GM18867 (cell line): ENCODE measurements at regions not wholly inside any gene's neighbourhood (a gene's known extent, or its start where the extent isn't known, plus 50 kb on each side); places are given as distances from the start of the nearest gene placed in this dataset.

Source experiments
- ATAC-seq: cut with Tn5 transposase; IDR thresholded peaks from one replicate; pipeline ENCODE4 v1.9.1; 2021; ENCODE audit warnings: mild to moderate bottlenecking, moderate library complexity; ENCODE audit not compliant: unreplicated experiment

DNA sequence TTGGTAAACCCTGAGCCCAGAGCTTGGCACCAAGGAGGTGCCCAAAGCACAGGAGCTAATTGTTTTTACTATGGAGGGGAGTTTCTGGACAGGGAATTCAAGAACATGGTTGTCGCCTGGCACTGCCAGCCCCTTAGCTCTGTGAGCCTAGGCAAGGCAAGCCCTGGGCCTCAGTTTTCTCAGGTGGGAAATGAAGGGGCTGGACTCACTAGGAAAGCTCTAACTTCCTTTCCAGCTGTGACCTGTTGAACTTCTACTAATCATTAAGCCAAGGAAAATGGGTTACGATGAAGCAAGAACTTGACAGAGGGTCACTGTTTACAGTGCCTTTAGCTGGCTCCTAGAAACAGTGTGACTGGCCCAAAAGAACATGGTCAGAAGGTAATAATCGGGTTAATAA is 277.2 kb downstream of the SHQ1 start:
- no peak for ATAC-seq

DNA sequence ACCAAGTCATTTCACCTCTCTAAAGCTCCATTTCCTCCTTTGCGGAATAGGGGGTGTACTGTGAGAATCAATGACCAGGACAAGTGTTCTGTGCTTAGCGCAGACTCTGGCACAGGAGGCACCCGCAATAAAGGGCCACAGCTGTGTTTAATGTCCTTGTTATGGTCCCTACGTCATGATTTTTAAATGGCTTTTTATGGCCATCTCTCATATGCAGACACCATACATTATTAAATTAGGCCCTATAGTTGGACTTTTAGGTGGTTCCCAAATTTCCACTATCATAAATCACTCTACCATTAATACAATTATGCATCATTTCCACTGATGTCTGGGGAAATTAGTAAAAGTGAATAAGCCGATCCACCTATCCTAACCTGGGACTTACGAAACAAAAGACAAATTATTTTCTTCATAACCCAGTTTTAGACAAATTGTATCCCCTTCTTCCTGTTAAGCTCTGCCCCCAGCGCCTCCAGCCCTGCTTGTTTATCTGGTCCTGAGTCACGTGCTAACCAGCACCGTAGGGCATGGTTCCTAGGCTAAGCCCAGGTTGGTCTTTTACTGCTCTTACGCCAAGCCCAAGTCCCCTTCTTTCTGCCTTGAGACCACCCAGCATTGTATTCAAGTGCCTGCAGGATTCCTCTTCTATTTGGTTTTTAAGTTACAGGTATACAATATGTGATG is 278.3 kb downstream of the SHQ1 start:
- ATAC-seq: no peak

DNA sequence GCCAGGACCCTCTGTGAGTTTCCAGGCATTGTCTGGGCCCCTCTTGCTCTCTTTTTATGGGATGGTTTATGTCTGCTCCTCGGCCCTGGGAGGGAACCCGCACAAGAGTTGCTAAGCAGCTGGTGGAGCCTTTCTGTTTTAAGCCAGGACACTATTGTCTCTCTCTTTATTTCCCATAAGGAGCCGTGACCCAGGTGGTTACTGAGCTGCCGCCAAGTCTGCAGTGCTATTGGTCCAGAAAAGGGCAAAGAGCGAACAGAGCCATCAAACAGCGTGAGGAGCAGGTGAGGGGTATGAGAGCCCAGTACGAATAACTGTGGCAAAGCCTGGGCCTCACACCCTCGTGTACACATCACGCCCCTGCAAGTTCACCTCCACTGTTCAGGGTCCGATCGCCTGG is 280.2 kb downstream of the SHQ1 start:
- ATAC-seq: no peak

- ATAC-seq: no peak
These were observed 280.8 kb downstream of the SHQ1 start for GRCh38 chr3:72567474-72567873.

DNA sequence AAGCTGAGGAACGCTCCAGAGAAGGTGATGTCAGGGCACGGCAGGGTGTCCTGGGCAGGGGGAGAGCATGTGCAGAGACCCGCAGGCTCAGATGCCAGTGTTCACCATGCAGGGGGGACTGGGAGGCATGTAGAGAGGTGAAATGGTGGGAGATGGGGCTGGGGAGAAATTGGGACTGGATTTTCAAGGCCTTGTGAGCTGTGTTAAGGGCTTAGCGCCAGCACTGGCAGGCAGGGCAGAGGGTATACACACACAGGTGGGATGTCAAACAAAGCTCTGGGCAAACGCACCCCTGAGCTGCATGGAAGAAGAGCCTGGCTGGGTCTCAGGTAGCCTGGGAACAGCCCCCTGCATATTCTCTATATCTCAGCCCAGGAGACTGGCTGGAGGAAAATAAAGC is 282.7 kb downstream of the SHQ1 start:
- no peak for ATAC-seq

DNA sequence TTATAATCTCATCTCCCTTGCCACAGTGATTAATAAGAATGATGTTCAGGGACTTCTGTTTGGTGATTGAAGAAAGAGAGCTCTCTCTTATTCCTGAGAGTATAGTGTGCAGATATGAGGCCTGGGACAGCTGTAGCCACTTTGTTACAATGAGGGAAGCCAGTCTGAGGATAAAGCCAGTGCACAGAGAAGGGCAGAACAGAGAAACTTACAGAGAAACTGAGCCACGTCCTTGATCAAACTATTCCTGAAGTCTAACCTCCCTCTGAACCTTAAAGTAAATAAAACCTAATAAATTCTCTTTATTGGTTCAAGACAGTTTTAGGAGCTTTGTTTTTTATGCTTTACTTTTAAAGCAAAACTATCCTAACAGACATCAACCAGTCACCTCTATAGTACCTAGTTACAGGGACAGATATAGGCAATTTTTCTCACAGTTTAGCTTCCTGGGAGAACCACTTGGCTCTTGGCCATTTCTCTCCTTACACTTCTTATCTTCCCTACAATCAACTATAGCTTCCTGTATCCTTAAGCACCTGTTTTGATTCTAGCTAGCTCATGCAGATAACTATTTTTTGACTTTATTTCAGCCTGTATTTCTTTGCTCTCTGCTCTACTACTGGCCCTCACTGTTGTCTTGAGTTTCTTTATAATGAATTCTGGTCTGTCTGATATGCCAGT is 284.4 kb downstream of the SHQ1 start:
- ATAC-seq: no peak

DNA sequence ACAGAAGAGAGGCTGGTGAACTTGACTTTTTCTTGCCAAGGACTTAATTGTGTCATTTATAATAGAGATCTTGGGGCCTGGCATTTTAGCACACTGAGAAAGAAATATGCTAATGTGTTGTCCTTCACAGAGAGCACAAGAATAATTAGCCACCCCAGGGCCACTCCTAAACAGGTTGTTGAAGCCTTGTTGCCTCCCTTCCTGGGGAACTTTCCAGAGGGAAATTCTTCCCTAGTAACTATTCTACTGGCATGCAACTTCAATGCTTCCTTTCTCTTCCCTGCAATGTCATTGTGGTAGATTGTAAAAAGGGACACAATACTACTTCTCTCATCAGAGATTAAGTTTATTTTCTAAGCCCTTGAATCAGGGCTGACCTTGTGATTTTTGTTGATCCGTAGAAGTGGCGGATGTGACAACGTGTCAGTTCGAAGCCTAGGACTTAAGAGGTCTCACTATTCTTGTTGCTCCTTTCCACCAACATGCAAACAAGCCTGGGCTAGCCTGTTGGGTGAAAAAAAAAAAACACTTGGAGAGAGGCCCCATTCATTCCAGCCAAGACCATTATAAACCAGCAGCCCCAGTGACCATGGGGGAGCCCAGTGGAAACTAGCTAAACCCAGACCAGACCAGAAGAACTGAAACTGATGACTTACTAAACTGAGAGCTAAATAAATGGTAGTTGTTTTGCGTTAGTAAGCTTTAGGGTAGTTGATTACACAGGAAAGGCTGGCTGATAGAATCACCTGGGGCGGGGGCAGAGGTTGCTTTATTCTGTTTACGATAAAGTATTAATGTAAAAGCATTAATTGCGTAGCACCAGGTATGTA is 287.2 kb downstream of the SHQ1 start:
- ATAC-seq: no peak

DNA sequence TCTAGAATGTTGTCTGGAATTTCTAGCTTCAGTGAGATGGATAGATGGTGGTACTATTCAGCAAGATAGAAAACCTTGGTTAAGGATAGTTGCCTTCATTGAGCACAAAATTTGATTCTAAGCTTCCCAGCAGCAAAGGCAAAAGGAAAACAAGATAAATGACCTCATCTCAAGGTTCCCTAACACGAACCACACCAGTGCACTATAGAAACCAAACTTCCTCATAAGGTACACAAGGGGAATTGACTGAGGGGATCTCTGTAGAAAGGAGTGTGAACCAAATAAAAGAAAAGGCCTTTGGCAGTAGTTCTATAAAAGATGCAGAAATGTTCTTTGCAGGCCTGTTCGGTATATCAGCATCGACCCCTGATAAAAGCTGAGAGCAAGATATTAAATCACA is 288.9 kb downstream of the SHQ1 start:
- no peak for ATAC-seq

DNA sequence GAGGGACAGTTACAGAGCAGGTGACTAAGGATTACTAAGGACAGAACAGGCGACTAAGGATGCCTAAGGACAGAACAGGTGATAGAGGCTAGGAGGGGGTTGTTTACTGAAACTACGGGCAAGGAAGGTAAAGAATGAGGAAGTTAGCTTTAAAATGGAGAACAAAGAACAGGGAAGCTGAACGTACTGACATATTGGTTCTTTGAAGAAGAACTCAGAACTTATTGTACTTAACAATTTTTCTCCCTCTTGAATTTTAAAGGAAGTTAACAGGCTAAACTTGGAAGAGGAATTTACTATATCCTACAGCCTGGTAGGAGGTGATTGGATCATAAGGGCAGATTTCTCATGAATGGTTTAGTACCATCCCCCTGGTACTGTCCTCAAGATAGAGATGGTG is 290.2 kb downstream of the SHQ1 start:
- ATAC-seq: no peak

DNA sequence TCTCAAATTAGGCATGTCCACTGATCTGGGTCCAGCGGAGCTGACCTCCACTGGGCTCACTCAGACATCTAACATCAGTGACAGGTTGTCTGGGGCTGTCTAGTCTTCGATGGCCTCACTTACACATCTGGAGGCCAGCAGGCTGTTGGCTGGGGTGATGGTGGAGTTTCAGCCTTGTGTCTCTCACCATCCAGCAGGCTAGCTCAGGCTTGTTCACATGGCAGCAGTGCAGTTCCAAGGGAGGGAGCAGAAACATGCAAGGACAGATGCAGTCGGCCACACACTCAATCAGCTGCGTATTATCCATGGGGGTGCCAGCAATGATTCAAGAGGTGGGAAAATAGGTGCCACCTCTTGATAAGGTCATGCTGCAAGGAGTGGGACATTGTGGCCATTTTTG is 292.5 kb downstream of the SHQ1 start:
- ATAC-seq: no peak

DNA sequence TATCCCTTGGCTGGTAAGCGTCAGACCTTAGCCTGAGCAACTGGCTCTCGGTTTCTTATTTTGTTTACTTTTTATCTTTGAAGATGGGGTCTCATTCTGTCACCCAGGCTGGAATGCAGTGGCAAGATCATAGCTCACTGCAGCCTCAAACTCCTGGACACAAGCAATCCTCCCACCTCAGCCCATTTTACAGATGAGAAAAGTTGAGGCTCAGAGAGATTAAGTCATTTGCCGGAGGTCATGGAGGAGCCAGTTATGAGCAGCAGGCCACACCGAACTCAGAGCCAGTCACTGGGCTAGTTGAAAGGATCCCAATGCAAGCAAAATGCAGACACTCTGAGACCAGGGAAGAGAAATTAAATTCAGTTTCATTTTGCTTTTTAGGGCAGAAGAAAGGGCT is 293.6 kb downstream of the SHQ1 start:
- ATAC-seq: no peak

DNA sequence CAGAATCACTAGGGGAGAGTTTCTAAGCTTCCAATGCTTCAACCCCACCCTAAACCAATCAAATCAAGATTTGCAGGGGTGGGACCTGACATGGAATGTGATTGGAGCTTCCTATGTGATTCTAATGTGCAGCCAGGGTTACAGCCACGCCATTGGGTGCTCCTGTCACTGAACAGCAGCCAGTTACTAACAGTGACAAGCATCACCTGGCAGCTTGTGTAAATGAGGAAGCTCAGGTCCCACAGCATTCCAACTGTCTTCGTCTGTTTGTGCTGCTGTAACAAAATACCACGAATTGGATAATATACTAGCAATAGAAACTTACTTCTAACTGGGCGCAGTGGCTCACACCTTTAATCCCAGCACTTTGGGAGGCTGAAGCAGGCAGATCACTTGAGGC is 294.9 kb downstream of the SHQ1 start:
- ATAC-seq: no peak

DNA sequence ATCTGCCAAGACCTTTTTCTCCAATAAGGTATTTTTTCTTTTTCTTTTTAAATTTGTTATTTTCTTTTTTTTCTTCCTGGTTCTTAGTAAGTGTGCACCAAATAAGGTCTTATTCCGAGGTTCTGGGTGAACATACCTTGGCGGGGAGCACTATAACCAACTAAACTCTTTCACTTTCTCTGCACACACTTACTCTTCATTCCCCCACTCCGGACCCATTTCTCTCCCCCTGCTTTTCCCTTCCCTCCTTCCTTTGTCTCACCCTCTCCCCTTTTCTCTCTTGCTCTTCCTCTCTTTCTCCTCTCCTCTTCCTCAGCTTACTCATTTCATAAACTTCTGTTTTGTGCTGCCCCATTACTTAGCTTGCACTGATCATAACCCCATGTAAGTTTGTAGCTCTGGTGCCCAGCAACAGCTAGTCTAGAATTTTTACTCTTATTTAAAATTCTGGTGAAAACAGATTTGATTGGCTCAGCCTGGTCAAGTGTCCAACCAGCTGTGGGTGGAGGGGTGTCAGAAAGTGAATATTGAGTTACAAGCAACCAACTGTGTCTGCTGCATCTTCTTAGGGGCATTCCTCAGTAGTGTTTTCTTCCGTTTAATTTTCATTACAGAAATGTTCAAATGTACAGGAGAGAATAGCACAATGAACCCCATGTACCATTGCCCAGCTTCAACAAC is 297.5 kb downstream of the SHQ1 start:
- ATAC-seq: peak; percentile 55

DNA sequence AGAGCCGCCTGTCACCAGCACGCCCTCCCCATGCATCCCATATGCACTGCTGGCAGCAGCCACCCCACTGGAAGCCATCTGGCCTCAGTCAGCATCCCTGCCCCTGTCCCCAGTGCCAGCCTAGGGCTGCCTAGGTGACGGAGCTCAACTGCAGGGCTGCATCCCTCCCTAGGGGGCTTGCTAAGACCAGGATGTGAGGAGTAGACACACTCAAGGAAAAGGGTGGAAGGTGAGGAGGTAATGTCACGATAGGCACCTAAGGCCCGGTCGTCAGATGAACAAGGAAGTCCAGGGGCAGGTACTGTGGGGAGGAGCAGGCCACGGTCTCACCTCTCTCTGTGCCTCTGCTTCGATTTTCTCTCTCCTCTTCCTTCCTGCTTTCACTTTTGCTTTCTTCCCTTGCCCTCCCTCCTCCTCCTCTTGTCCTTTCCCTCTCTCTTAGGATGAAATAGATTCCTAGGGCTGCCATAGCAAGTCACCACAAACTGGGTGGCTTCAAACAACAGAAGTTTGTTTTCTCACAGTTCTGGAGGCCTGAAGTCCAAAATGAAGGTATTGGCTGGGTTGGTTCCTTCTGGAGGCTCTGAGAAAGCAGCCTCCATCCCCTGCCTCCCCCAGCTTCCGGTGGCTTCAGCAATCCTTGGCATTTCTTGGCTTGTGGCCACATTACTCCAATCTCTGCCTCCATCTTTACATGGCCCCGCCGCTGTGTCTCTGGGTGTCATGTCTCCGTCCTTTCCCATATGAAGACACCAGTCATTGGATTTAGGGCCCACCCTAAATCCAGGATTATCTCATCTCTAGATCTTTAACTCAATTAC is 298.3 kb downstream of the SHQ1 start:
- ATAC-seq: peak; percentile 60

DNA sequence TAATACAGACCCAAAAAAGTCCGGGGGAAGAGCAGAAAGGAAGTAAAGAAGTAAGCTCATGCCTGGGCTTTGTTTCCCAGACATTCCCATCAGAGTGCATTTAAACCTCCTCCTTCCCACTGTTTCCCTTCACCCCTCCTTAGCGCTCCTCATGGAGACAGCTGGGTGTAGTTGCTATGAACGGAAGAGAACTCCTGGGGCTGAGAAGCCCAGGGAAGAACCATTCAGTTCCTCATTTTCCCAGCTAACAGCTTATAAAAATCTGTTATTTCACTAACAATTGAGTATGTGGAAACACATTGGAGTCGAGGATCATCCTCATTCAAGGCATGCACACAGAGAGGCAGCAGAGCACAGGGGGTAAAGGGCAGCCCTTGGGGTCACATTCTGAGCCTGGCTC is 299.3 kb downstream of the SHQ1 start:
- ATAC-seq: no peak

GRCh38 chr3:72548461-72548860 is 299.8 kb downstream of the SHQ1 start:
- no peak for ATAC-seq

- ATAC-seq: no peak
These were observed 301.1 kb downstream of the SHQ1 start for GRCh38 chr3:72547183-72547582.

GRCh38 chr3:72544239-72544638 is 304.0 kb downstream of the SHQ1 start:
- ATAC-seq: no peak

- ATAC-seq: no peak
These were observed 305.0 kb downstream of the SHQ1 start for GRCh38 chr3:72543246-72543645.

- no peak for ATAC-seq
These were observed 305.5 kb downstream of the SHQ1 start for GRCh38 chr3:72542781-72543180.

DNA sequence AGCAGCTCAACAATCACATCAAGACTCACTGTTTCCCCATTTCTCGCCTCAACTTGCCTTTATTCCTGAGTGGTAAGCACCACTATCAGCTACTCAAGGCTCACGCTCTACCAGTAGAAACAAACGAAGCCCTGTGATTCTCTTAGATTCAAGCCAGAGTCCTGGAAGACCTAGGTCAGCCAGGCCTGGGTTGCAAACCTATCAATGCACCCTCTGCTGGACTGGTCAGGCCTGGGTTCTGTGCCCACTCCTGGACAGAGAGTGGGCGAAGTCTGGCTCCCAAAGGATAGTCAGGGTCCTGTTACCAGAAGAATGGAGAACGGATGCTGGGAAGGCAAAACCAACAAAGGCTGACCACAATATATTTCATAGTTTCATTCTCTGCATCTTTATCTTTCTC is 308.4 kb downstream of the SHQ1 start:
- no peak for ATAC-seq
